SK-N-SH treated with all-trans-retinoic acid at 6 μM for 48 hours (cell line): ENCODE measurements at regions not wholly inside any gene's neighbourhood (a gene's known extent, or its start where the extent isn't known, plus 50 kb on each side); places are given as distances from the start of the nearest gene placed in this dataset.

Experiments used
- ATAC-seq: fragments of 200-7000 bp; cut with Tn5 transposase; 3 replicates; pipeline ENCODE4 v1.9.1; 2020; ENCODE audit warnings: mild to moderate bottlenecking, moderate library complexity
- ARNTL ChIP-seq: fragments of 450-650 bp; formaldehyde crosslinking; IDR thresholded peaks from 2 replicates; pipeline ENCODE4 v1.5.0; 2020; ENCODE audit warnings: low read depth, mild to moderate bottlenecking, moderate library complexity, borderline replicate concordance
- BACH2 ChIP-seq: fragments of 250-450 bp; sonication (Bioruptor Pico); IDR thresholded peaks from 2 replicates; pipeline ENCODE4 v1.9.0; 2021; ENCODE audit warnings: mild to moderate bottlenecking, borderline replicate concordance
- CREB5 ChIP-seq: fragments of 250-450 bp; sonication (Bioruptor Pico); IDR thresholded peaks from 2 replicates; pipeline ENCODE4 v1.5.1; 2020; ENCODE audit warnings: low read depth, mild to moderate bottlenecking, moderate library complexity
- CSRNP3 ChIP-seq: fragments of 250-450 bp; sonication (Bioruptor Pico); IDR thresholded peaks from 2 replicates; pipeline ENCODE4 v1.5.1; 2021; ENCODE audit warnings: mild to moderate bottlenecking, moderate library complexity
- ESRRG ChIP-seq: fragments of 250-450 bp; sonication (Bioruptor Pico); IDR thresholded peaks from 2 replicates; pipeline ENCODE4 v1.6.1; 2021; ENCODE audit warnings: mild to moderate bottlenecking
- GLIS3 ChIP-seq: fragments of 250-450 bp; sonication (Bioruptor Pico); IDR thresholded peaks from 2 replicates; pipeline ENCODE4 v1.5.0; 2020; ENCODE audit warnings: mild to moderate bottlenecking, moderate library complexity
- ISL1 ChIP-seq: fragments of 250-450 bp; sonication (Bioruptor Pico); IDR thresholded peaks from 2 replicates; pipeline ENCODE4 v2.1.2; 2022; ENCODE audit warnings: mild to moderate bottlenecking, moderate library complexity
- OSR1 ChIP-seq: fragments of 250-450 bp; sonication (Bioruptor Pico); IDR thresholded peaks from 2 replicates; pipeline ENCODE4 v1.8.0; 2022; ENCODE audit warnings: moderate library complexity, mild to moderate bottlenecking, inconsistent platforms
- PATZ1 ChIP-seq: fragments of 250-450 bp; sonication (Bioruptor Pico); IDR thresholded peaks from 2 replicates; pipeline ENCODE4 v1.8.0; 2020; ENCODE audit warnings: mild to moderate bottlenecking, moderate library complexity, borderline replicate concordance
- POU6F1 ChIP-seq: fragments of 250-450 bp; sonication (Bioruptor Pico); IDR thresholded peaks from 2 replicates; pipeline ENCODE4 v1.8.0; 2021; ENCODE audit warnings: low read depth, mild to moderate bottlenecking, moderate library complexity, borderline replicate concordance
- PPARA ChIP-seq: fragments of 250-450 bp; sonication (Bioruptor Pico); IDR thresholded peaks from 2 replicates; pipeline ENCODE4 v1.5.0; 2020; ENCODE audit warnings: mild to moderate bottlenecking, borderline replicate concordance
- RARB ChIP-seq: fragments of 250-450 bp; sonication (Bioruptor Pico); IDR thresholded peaks from 2 replicates; pipeline ENCODE4 v1.8.0; 2021; ENCODE audit warnings: mild to moderate bottlenecking, moderate library complexity
- SNAI2 ChIP-seq: fragments of 250-450 bp; sonication (Bioruptor Pico); IDR thresholded peaks from 2 replicates; pipeline ENCODE4 v1.5.0; 2020; ENCODE audit warnings: mild to moderate bottlenecking, moderate library complexity
- TCF4 ChIP-seq: fragments of 250-450 bp; sonication (Bioruptor Pico); IDR thresholded peaks from 2 replicates; pipeline ENCODE4 v1.8.0; 2021; ENCODE audit warnings: mild to moderate bottlenecking, moderate library complexity, borderline replicate concordance
- TOX ChIP-seq: fragments of 250-450 bp; sonication (Bioruptor Pico); IDR thresholded peaks from 2 replicates; pipeline ENCODE4 v1.8.0; 2021; ENCODE audit warnings: mild to moderate bottlenecking, moderate library complexity, borderline replicate concordance
- ZC3H10 ChIP-seq: fragments of 250-450 bp; sonication (Bioruptor Pico); IDR thresholded peaks from 2 replicates; pipeline ENCODE4 v1.5.1; 2021; ENCODE audit warnings: mild to moderate bottlenecking, moderate library complexity
- ZNF565 ChIP-seq: fragments of 450-650 bp; formaldehyde crosslinking; conservative IDR thresholded peaks from 2 replicates; pipeline ENCODE4 v1.5.0; 2020; ENCODE audit warnings: low read depth, mild to moderate bottlenecking, moderate library complexity
- ZNF8 ChIP-seq: fragments of 450-650 bp; formaldehyde crosslinking; IDR thresholded peaks from 2 replicates; pipeline ENCODE4 v1.5.0; 2020; ENCODE audit warnings: mild to moderate bottlenecking, moderate library complexity

- TF ChIP-seq ARNTL (CRISPR knock-in tag) = no peak
Measured at GRCh38 chr9:82474235-82474634, 485.7 kb downstream of the SPATA31D1 start (continued).

DNA sequence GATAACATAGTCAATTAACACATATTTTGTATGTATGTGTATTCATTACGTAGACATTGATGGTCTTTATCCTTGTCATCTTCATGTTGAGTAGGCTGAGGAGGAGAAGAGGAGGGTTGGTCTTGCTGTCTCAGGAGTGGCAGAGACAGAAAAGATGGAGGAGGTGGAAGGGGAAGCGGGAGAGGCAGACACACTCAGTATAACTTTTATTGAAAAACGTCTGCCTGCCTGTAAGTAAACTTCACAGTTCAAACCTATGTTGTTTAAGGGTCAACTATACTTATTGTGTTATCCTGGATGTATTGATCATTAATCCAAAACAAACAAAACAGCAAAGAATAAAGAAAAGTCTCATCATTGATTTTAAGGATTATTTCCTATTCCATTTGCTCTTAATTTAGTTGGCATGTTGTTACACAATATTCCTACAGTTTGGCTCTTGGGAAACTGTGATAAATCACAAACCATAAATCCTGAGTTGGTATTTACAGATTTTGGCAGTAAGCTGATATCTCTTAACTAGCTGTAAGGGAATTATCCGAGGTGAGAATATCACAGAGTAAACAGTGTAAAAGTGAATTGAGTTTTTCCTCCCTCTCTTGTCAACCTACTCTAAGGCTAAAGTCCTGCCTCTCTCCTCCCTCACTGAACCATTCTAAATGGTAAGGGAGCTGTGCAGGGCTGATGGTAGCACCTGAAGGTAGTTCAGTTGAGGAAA lies 487.2 kb downstream of the SPATA31D1 start:
- TF ChIP-seq TOX (CRISPR knock-in tag) (no peak), BACH2 (CRISPR knock-in tag) (no peak), CREB5 (no peak), POU6F1 (no peak), GLIS3 (CRISPR knock-in tag) (no peak)
- ATAC-seq = no peak

DNA sequence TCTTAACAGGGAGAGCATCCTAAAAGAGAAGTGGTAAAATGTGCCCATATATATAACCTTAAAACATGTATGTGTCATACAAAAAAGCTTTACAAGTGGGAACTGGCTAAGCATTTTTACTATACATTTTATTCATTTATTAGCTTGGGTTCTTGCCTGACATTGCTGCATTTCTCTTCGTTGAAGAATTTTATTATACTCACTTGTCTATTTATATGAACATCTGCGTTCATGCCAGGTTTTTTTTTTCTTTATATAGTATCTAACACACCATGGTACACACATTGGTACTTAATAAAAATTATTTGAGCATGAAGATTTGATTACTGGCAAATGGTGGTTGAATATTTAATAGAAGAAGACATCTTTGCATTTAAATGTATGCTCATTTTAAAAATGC lies 492.3 kb downstream of the SPATA31D1 start:
- ATAC-seq = no peak
- TF ChIP-seq CSRNP3 (CRISPR knock-in tag) (no peak), GLIS3 (CRISPR knock-in tag) (no peak), ZC3H10 (no peak), PATZ1 (CRISPR knock-in tag) (no peak), CREB5 (no peak), SNAI2 (CRISPR knock-in tag) (no peak)
- TF ChIP-seq, all 23 proteins: peak for 0

DNA sequence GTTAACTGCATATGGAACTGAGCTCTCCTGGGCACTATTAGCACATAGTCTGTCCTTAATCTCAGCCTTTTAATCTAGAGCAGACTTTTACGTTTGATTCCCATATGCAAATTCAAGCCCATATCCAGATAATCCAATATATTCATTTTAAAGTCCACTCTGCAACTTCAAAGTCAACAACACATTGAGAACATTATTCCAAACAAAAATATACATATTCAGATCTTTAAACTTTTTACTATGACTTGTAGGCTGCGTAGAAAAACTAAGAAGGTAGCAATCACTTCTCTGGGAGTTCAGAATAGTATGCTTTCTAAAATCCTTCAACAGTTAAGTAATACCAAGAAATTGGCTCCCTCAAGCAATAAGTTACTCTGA lies 499.4 kb downstream of the SPATA31D1 start:
- ATAC-seq = no peak
- TF ChIP-seq OSR1 (CRISPR knock-in tag) (no peak), ZNF565 (CRISPR knock-in tag) (no peak), RARB (CRISPR knock-in tag) (no peak), ESRRG (CRISPR knock-in tag) (no peak), ZNF8 (CRISPR knock-in tag) (no peak), GLIS3 (CRISPR knock-in tag) (no peak), PPARA (no peak), ISL1 (CRISPR knock-in tag) (no peak), SNAI2 (CRISPR knock-in tag) (no peak), TCF4 (CRISPR knock-in tag) (no peak), PATZ1 (CRISPR knock-in tag) (no peak)
